ENCODE measurements at regions not wholly inside any gene's neighbourhood (a gene's known extent, or its start where the extent isn't known, plus 50 kb on each side); places are given as distances from the start of the nearest gene placed in this dataset.

DNA sequence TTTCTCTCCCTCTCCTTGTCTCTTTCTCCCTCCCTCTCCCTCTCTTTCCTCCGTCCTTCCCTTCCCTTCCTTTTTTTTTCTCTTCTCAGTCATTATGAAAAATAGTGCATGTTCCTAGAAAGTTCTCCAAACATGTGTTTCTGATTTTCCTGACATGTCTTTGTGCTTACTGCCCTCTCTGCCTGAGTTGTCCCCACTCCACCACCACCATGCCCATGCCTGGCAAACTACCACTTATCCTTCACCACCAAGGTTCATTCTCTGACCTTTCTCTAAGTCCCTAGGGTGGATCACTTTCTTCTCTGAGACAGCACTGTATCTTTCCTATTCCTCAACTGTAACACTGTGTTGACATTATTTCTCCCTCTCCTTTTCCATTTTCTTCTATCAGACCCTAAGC lies 98.2 kb downstream of the LACC1 start:
- Mint-ChIP-seq H3K27me3 (ENCODE audit: low read depth, poor library complexity) (peaks cover 6% of the 10 kb centered on the region), H3K9me3 (peaks cover 21% of the 10 kb centered on the region), H3K36me3 (ENCODE audit: low read depth) (peaks cover 12% of the 10 kb centered on the region), H3K27ac (peak overlapping the region; percentile 9), H3K4me3 (no peak overlapping the region), H3K4me1 (peaks cover 14% of the 10 kb centered on the region)
- no peak for TF ChIP-seq CTCF (IDR thresholded peaks at IDR 0.05)
- no peak for DNase-seq

DNA sequence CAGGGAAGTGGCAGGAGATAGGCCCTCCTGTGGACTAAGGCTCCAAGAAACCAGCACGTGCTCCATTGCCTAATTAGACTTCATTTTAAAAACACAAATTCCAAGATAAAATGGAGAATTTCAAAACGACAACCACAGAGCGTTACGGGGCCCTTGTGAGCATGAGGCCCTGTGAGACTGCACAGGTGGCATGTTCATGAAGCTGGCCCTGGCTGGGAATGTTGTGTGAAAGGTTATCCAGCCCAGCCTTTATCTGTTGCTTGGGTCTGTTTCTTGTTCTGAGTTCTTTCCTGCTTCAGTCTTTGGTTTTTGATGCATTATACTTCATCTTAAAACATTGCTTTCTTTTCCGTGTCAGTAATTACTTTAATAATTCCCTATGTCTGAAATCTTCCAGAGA lies 99.0 kb downstream of the LACC1 start:
- TF ChIP-seq CTCF (IDR thresholded peaks at IDR 0.05) = no peak
- peaks cover 6% of the 10 kb centered on the region for H3K27me3 Mint-ChIP-seq (ENCODE audit: low read depth, poor library complexity)
- peaks cover 12% of the 10 kb centered on the region for H3K36me3 Mint-ChIP-seq (ENCODE audit: low read depth)
- peaks cover 21% of the 10 kb centered on the region for H3K9me3 Mint-ChIP-seq
- no peak overlapping the region for H3K27ac Mint-ChIP-seq
- H3K4me3 Mint-ChIP-seq = no peak overlapping the region
- DNase-seq = no peak
- H3K4me1 Mint-ChIP-seq = peaks cover 20% of the 10 kb centered on the region

- no peak overlapping the region for H3K27ac Mint-ChIP-seq
- H3K36me3 Mint-ChIP-seq (ENCODE audit: low read depth) = peaks cover 12% of the 10 kb centered on the region
- no peak for TF ChIP-seq CTCF (IDR thresholded peaks at IDR 0.05)
- H3K4me1 Mint-ChIP-seq = peaks cover 25% of the 10 kb centered on the region
- H3K9me3 Mint-ChIP-seq = peaks cover 21% of the 10 kb centered on the region
- DNase-seq = no peak
- peaks cover 6% of the 10 kb centered on the region for H3K27me3 Mint-ChIP-seq (ENCODE audit: low read depth, poor library complexity)
- no peak overlapping the region for H3K4me3 Mint-ChIP-seq
Measured at GRCh38 chr13:43979492-43979891, 99.8 kb downstream of the LACC1 start.

DNA sequence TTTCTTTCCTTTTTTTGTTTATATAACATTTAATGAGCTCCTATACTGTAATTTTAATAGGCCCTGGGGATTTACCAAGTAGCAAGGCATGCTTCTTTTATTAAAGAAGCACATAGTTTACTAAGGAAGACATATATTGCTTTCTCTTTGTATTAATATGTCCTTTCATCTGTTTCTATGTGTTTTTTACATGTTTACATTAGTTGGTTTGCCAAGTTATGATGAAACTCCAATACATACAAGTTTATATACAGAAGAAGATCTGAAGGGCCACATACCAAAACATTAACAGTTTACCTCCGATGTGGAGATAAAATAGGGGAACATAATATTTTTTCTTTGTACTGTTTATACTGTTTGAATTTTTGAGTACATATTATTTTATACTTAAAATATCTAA lies 100.9 kb downstream of the LACC1 start:
- H3K36me3 Mint-ChIP-seq (ENCODE audit: low read depth) = peaks cover 12% of the 10 kb centered on the region
- no peak overlapping the region for H3K4me3 Mint-ChIP-seq
- no peak for TF ChIP-seq CTCF (IDR thresholded peaks at IDR 0.05)
- H3K27ac Mint-ChIP-seq = no peak overlapping the region
- H3K4me1 Mint-ChIP-seq = peaks cover 35% of the 10 kb centered on the region
- H3K27me3 Mint-ChIP-seq (ENCODE audit: low read depth, poor library complexity) = peaks cover 6% of the 10 kb centered on the region
- H3K9me3 Mint-ChIP-seq = peaks cover 21% of the 10 kb centered on the region
- no peak for DNase-seq

DNA sequence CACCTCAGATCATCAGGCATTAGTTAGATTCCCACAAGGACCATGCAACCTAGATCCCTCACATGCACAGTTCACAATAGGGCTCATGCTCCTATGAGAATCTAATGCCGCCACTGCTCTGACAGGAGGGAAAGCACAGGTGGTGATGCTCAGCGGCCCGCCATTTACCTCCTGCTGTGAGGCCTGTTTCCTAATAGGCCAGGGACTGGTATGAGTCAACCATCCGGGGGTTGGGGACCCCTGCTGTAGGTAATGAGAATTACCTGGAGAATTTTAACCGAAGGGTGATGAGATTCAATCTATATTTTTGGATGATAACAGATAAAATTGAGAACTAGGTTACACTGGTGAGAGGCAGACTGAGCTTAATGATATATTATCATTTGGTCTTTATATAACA lies 101.4 kb downstream of the LACC1 start:
- peaks cover 18% of the 10 kb centered on the region for H3K9me3 Mint-ChIP-seq
- H3K4me1 Mint-ChIP-seq = peaks cover 37% of the 10 kb centered on the region
- no peak overlapping the region for H3K4me3 Mint-ChIP-seq
- no peak for DNase-seq
- no peak overlapping the region for H3K27ac Mint-ChIP-seq
- TF ChIP-seq CTCF (IDR thresholded peaks at IDR 0.05) = no peak
- H3K27me3 Mint-ChIP-seq (ENCODE audit: low read depth, poor library complexity) = peaks cover 6% of the 10 kb centered on the region
- H3K36me3 Mint-ChIP-seq (ENCODE audit: low read depth) = peaks cover 9% of the 10 kb centered on the region

DNA sequence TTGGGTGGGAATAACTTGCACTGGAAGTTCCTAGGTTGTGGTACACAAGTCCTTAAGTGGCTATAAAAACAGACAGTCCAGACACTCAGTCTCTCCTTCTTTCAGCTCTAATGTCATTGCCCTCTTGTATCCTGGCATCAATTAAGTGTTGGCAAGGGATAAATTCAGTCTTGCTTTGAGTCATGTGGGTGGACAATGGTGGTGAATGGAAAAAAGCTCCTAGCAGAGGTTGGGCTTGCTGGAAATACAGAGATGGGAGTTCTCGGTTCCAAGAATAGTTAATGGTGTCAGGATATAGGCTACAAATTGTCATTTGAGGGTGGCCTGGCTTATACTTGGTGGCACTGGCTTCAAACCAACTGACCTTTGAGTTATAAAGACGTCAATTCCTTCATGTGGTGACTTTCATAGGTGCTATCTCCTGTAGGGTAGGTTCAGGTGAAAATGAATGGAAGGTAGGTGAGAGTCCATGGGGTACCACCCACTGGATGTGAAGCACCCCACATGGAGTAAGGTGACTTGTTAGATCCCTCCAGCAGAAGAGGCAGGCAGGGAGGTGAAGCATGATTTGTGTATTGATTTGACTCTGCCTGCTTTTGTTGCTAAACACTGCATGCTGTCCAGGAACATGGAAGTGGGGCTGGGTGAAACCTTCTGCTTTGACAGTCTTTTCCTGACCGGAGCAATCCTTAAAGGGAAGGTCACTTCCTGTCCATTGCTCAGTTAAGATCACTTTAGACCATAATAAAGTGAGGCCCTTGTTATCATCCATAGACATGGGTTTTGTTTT lies 102.0 kb downstream of the LACC1 start:
- peaks cover 39% of the 10 kb centered on the region for H3K4me1 Mint-ChIP-seq
- peaks cover 12% of the 10 kb centered on the region for H3K9me3 Mint-ChIP-seq
- DNase-seq = no peak
- no peak overlapping the region for H3K4me3 Mint-ChIP-seq
- H3K27ac Mint-ChIP-seq = peak overlapping the region; percentile 41
- no peak for TF ChIP-seq CTCF (IDR thresholded peaks at IDR 0.05)
- peaks cover 6% of the 10 kb centered on the region for H3K27me3 Mint-ChIP-seq (ENCODE audit: low read depth, poor library complexity)
- H3K36me3 Mint-ChIP-seq (ENCODE audit: low read depth) = peaks cover 4% of the 10 kb centered on the region
